CD14-positive monocyte (primary cell): ENCODE measurements at regions not wholly inside any gene's neighbourhood (a gene's known extent, or its start where the extent isn't known, plus 50 kb on each side); places are given as distances from the start of the nearest gene placed in this dataset.

Source experiments
- DNase-seq, 3 donors: peaks; one replicate each; pipeline ENCODE4 v3.0.0-alpha.2; 2011 to 2022
- H2AFZ ChIP-seq: 2 replicates; pipeline ENCODE4 v1.6.0; 2012; ENCODE audit warnings: mild to moderate bottlenecking, low read depth, low read length, inconsistent platforms; ENCODE audit not compliant: insufficient read depth, poor library complexity, severe bottlenecking
- H3K27ac ChIP-seq, 2 donors: 1 replicate in 1 of 2; 2 replicates in 1 of 2; pipeline ENCODE4 v1.5.1; 2012 to 2013; ENCODE audit warnings: low read length in 2 of 2, control low read depth in 1 of 2, inconsistent platforms in 1 of 2, low read depth in 1 of 2, mild to moderate bottlenecking in 1 of 2
- H3K27me3 ChIP-seq, 2 donors: one replicate each; pipeline versions ENCODE4 v1.6.0 to v1.6.1; 2011 to 2013; ENCODE audit warnings: low read length in 2 of 2; ENCODE audit not compliant: control insufficient read depth in 2 of 2, insufficient read depth in 2 of 2
- H3K36me3 ChIP-seq, 2 donors: replicated peaks in 1 of 2; 1 replicate in 1 of 2; 2 replicates in 1 of 2; pipeline versions ENCODE4 v1.5.1 to v1.6.1; 2012 to 2013; ENCODE audit warnings: low read length in 2 of 2, control low read depth in 1 of 2, inconsistent platforms in 1 of 2, mild to moderate bottlenecking in 1 of 2; ENCODE audit not compliant: insufficient read depth in 2 of 2, control insufficient read depth in 1 of 2
- H3K4me1 ChIP-seq, 2 donors: 1 replicate in 1 of 2; 2 replicates in 1 of 2; pipeline versions ENCODE4 v1.5.1 to v1.6.1; 2012 to 2013; ENCODE audit warnings: low read length in 2 of 2, control low read depth in 1 of 2, inconsistent platforms in 1 of 2, mild to moderate bottlenecking in 1 of 2, moderate library complexity in 1 of 2; ENCODE audit not compliant: insufficient read depth in 2 of 2, control insufficient read depth in 1 of 2
- H3K4me2 ChIP-seq: replicated peaks from 2 replicates; pipeline ENCODE3; 2012; ENCODE audit warnings: low read length, moderate library complexity, mild to moderate bottlenecking; ENCODE audit not compliant: poor library complexity, severe bottlenecking; ENCODE audit errors: extremely low read depth
- H3K4me3 ChIP-seq, 3 experiments: fragments of 200-600 bp in 1 of 3; sonication (generic) in 1 of 3; replicated peaks in 1 of 3; 1 replicate in 2 of 3; 2 replicates in 1 of 3; pipeline ENCODE4 v1.5.1; 2011 to 2013; ENCODE audit warnings: low read length in 3 of 3, mild to moderate bottlenecking in 3 of 3, control low read depth in 2 of 3, low read depth in 2 of 3, inconsistent platforms in 1 of 3, moderate library complexity in 1 of 3
- H3K79me2 ChIP-seq: 2 replicates; pipeline ENCODE4 v1.6.0; 2012; ENCODE audit warnings: mild to moderate bottlenecking, control low read depth, inconsistent platforms, low read length, moderate library complexity; ENCODE audit not compliant: insufficient read depth
- H3K9ac ChIP-seq: 2 replicates; pipeline ENCODE4 v1.6.0; 2017; ENCODE audit warnings: low read length, mild to moderate bottlenecking; ENCODE audit not compliant: insufficient read depth, poor library complexity, severe bottlenecking
- H3K9me3 ChIP-seq, 2 donors: replicated peaks in 1 of 2; 1 replicate in 1 of 2; 2 replicates in 1 of 2; pipeline versions ENCODE4 v1.5.1 to v1.6.1; 2012 to 2013; ENCODE audit warnings: low read length in 2 of 2, control low read depth in 1 of 2; ENCODE audit not compliant: control insufficient read depth in 1 of 2, insufficient read depth in 1 of 2
- H4K20me1 ChIP-seq: 2 replicates; pipeline ENCODE4 v1.6.0; 2012; ENCODE audit warnings: mild to moderate bottlenecking, low read length, control low read depth, moderate library complexity; ENCODE audit not compliant: insufficient read depth
- H3K27ac Mint-ChIP-seq, 7 donors: one replicate each; pipeline ENCODE4 v1.8.0; 2020; ENCODE audit warnings: mild to moderate bottlenecking in 7 of 7, mixed read lengths in 7 of 7, moderate library complexity in 6 of 7, inconsistent platforms in 2 of 7
- H3K27me3 Mint-ChIP-seq, 3 donors: one replicate each; pipeline ENCODE4 v1.8.0; 2021 to 2022; ENCODE audit warnings: low read depth in 3 of 3, mild to moderate bottlenecking in 3 of 3, mixed read lengths in 3 of 3, moderate library complexity in 3 of 3, inconsistent platforms in 1 of 3
- H3K36me3 Mint-ChIP-seq, 2 donors: one replicate each; pipeline ENCODE4 v1.8.0; 2020; ENCODE audit warnings: mixed read lengths in 2 of 2, inconsistent platforms in 1 of 2, mild to moderate bottlenecking in 1 of 2
- H3K4me1 Mint-ChIP-seq: one replicate; pipeline ENCODE4 v1.8.0; 2020; ENCODE audit warnings: mild to moderate bottlenecking, mixed read lengths
- H3K4me3 Mint-ChIP-seq, 2 donors: one replicate each; pipeline ENCODE4 v1.8.0; 2020; ENCODE audit warnings: mild to moderate bottlenecking in 2 of 2, mixed read lengths in 2 of 2, moderate library complexity in 1 of 2
- H3K9me3 Mint-ChIP-seq, 7 donors: one replicate each; pipeline ENCODE4 v1.8.0; 2020 to 2022; ENCODE audit warnings: mixed read lengths in 7 of 7, mild to moderate bottlenecking in 6 of 7, moderate library complexity in 6 of 7, inconsistent platforms in 2 of 7
- WGBS: methylation state at CpG from one replicate; pipeline ENCODE4 v1.1.5; 2013; ENCODE audit warnings: missing lambda C conversion rate; ENCODE audit not compliant: insufficient coverage; 5-methylcytosine and 5-hydroxymethylcytosine counted together
- intact Hi-C, 2 donors: fragments of 100-400 bp; cut with micrococcal nuclease; formaldehyde crosslinking; loops; one replicate each; pipeline versions ENCODE4 v1.15.0 to v1.15.1; 2023
- TF ChIP-seq, protein P1 (sequence below): fragments of 200-600 bp; IDR thresholded peaks from one replicate; pipeline ENCODE4 v1.8.0; 2022; ENCODE audit warnings: antibody characterized with exemption, mild to moderate bottlenecking

DNA sequence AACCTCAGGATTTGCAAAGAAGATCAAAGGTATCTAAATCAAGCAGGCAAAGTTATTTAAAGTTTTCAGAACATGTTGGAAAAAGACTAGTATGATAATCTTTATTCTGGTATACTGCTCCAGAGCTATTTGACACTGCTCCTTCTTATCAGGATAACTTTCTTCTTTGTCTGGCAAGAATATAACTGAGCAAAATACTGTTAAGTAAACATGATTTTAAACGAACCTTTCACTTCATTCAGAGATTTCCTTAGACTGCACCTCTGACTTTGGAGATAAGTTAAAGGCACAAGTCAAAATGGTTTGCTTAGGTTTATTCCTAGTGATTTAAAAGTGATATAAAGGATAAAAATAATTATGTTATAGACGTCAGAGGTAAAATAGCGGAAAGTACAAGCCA, 103.9 kb upstream of the CCDC190 start:
- Histone ChIP-seq H3K9ac (no peak overlapping the region), H3K4me1 (no peaks in the 10 kb centered on the region), H3K4me3 (no peak overlapping the region), H2AFZ (no peak overlapping the region), H3K9me3 (peaks cover 3 to 6% of the 10 kb centered on the region in 2 donors), H4K20me1 (no peaks in the 10 kb centered on the region), H3K27me3 (no peaks in the 10 kb centered on the region), H3K79me2 (no peaks in the 10 kb centered on the region), H3K4me2 (no peak overlapping the region), H3K27ac (no peak overlapping the region), H3K36me3 (no peaks in the 10 kb centered on the region)
- 100% methylated on average over 2 of the region's 3 CpGs for WGBS
- H3K4me3 Mint-ChIP-seq: no peak overlapping the region
- intact Hi-C loops: no loop called here
- H3K27me3 Mint-ChIP-seq: peaks cover under 1 to 7% (median 3%) of the 10 kb centered on the region in 3 donors
- H3K4me1 Mint-ChIP-seq: no peaks in the 10 kb centered on the region
- no peaks in the 10 kb centered on the region for H3K36me3 Mint-ChIP-seq
- no peak for DNase-seq
- peaks cover 0 to 13% (median 7%) of the 10 kb centered on the region in 7 donors for H3K9me3 Mint-ChIP-seq
- TF ChIP-seq, protein P1, sequence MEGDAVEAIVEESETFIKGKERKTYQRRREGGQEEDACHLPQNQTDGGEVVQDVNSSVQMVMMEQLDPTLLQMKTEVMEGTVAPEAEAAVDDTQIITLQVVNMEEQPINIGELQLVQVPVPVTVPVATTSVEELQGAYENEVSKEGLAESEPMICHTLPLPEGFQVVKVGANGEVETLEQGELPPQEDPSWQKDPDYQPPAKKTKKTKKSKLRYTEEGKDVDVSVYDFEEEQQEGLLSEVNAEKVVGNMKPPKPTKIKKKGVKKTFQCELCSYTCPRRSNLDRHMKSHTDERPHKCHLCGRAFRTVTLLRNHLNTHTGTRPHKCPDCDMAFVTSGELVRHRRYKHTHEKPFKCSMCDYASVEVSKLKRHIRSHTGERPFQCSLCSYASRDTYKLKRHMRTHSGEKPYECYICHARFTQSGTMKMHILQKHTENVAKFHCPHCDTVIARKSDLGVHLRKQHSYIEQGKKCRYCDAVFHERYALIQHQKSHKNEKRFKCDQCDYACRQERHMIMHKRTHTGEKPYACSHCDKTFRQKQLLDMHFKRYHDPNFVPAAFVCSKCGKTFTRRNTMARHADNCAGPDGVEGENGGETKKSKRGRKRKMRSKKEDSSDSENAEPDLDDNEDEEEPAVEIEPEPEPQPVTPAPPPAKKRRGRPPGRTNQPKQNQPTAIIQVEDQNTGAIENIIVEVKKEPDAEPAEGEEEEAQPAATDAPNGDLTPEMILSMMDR: no peak
- H3K27ac Mint-ChIP-seq: no peak overlapping the region

DNA sequence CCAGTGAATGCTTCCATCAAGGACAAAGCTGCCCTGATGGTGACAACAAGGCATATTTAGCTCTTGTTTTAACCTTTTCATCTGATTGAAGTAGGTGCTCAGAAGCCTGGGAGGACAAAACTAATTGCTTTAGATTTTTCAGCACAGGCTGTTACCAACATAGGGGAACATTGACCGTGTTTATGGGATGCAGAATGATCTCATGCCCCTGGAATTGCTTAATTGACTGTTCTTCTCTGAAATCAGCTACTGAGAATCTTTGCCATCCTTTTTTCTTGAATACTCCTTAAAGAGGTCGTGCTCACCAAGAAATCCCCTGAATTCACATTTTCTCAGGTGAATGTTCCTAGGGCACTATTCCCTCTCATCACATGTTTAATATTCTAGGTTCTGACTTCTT, 95.9 kb upstream of the CCDC190 start:
- Histone ChIP-seq H3K27ac (no peak overlapping the region), H3K4me1 (no peaks in the 10 kb centered on the region), H4K20me1 (no peaks in the 10 kb centered on the region), H3K9me3 (no peaks in the 10 kb centered on the region), H2AFZ (no peak overlapping the region), H3K36me3 (no peaks in the 10 kb centered on the region), H3K79me2 (no peaks in the 10 kb centered on the region), H3K4me3 (no peak overlapping the region), H3K4me2 (no peak overlapping the region), H3K27me3 (no peaks in the 10 kb centered on the region), H3K9ac (no peak overlapping the region)
- whole genome bisulfite sequencing: 88% methylated on average over 1 of the region's 2 CpGs
- Mint-ChIP-seq H3K9me3 (peaks cover 0 to 3% (median 2%) of the 10 kb centered on the region in 7 donors), H3K4me1 (peaks cover 3% of the 10 kb centered on the region), H3K36me3 (no peaks in the 10 kb centered on the region), H3K4me3 (no peak overlapping the region), H3K27ac (no peak overlapping the region), H3K27me3 (peaks cover 2 to 10% (median 7%) of the 10 kb centered on the region in 3 donors)
- intact Hi-C loops: no loop called here
- TF ChIP-seq, protein P1: no peak
- no peak for DNase-seq
